GM18511 (cell line): ENCODE measurements at regions not wholly inside any gene's neighbourhood (a gene's known extent, or its start where the extent isn't known, plus 50 kb on each side); places are given as distances from the start of the nearest gene placed in this dataset.
"Not testable (repeated sequence)": the region's sequence is repeated elsewhere in the genome, so short reads cannot be mapped to it uniquely, and the experiment has no call there.

Experiments used
- ATAC-seq: cut with Tn5 transposase; IDR thresholded peaks from one replicate; pipeline ENCODE4 v1.9.1; 2021; ENCODE audit warnings: mild to moderate bottlenecking, moderate library complexity; ENCODE audit not compliant: unreplicated experiment

- no peak for ATAC-seq
Observed at GRCh38 chr13:26896986-26897668, 136.5 kb upstream of the GPR12 start.

DNA sequence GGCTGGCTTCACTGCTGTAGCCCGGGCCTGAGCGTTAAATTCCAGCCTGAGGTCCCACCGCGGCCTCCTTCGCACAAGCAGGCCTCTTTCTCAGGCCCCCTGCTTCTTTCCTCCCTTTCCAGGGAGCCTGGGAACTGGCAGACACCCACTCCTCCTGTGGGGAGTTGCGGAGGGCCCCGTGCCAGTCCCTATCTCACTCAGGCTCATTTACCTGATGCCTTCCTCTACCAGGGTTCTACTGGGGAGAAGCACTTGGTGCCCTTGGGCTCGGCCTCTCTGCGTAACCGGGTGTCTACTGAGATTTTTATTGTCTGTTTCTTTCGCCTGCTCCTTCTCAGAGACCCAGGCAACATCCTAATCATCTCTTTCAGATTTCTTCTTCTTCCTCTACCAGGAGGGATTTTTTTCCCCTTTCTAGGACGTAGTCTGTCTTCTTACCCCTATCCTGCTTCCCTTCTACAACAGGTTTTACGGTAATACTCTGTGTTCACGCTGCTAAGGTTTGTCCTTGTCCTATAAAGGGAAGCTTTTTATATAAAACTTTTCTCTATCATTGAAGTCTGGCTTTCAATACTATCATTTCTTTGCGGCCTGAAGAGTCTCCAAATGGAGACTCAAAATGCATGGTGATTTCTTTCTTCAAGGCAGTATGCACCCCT is 135.4 kb upstream of the GPR12 start:
- no peak for ATAC-seq

DNA sequence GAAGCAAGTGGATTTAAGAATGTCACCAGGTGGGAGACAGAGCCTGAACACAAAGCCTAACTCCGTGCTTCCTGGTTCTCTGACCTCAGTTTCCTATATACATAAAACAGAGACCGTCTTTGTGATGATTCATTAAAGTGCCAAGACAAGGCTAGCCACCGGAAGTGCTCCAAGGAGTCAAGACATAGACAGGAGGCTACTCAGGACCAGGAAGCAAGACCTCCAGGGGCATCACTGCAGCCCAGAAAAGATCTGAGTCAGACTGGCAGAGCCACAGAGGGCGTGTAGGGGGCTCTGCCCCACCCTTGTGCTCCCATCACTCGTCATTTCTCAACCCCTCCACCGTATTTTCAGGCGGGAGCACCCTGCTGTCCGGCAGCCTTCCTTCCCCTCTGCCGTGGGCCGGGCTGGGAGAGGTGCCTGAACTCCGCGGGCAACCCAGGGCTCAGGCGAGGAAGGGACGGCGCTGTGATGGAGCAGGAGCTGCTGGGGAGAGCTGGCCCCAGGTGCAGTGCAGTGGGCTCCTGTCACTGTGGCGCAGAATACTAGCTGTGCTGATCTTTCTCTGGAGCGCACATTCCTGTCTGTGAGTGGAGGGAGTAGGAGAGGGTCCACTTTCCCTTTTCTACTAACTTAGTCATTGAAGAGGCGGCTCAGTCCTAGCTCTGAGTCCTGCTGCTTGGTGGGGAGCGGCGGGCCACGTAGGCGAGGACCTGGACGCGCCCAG is 134.7 kb upstream of the GPR12 start:
- ATAC-seq = no peak

DNA sequence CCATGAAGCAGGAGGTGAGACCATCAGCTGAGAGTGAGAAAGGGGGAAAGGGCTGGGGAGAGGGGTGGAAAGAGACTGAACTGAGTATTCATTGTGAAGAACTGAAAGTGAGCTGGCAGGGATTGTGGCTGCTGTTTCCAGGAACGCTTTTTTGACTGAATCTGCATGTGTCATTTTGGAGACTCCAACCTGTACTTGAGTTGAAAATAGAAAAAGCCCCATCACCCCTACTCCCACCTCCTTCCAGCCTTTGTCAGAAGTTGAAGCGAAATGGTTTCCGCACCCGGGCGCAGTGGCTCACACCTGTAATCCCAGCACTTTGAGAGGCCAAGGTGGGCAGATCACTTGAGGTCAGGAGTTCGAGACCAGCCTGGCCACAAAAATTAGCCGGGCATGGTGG is 128.0 kb upstream of the GPR12 start:
- ATAC-seq = no peak

DNA sequence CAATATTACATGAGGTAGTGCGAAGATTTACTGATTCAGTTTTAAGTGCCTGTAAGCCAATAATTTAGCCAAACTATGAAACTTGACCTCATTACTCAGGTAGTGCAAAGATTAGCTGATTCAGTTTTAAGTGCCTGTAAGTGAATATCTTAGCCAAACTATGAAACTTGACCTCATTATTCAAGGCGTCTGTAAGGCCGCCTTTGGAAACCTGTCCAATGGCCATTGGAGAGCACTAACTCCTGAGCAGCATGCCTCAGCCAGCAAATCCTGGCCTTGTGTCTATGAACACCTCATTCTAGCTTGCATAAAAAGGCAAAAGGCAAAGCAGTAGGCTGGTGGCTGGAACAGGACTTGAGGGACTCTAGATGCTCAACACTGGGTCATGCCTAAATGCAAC is 127.0 kb upstream of the GPR12 start:
- no peak for ATAC-seq

DNA sequence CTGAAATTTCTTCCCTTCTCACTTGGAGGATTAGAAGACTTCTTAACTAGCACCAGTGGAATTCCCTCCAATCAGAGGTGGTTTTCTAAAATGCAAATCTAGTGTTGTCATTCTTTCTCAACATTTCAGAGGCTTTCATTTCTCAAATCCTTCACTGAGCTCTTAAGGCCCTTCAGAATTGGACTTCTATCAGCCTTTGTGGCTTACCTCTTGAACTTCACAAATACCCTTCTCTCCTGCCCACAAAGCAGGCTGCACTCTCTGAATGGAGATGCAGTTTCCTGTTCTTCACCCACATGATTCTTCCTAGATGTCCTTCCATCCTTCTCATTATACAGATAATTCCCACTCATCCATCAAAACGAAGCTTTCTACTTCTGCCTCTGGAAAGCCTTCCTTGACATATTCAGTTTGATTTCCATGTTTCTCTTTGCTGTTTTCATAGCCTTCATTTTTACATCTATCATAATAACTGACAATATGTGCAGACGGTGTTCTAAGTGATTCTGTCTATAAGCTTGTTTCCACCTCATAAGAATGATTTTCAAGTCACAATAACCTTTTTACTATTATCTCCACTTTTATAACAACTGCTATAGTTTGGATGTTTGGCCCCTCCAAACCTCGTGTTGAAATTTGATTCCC is 123.1 kb upstream of the GPR12 start:
- ATAC-seq = no peak

GRCh38 chr13:26882731-26883130 is 122.1 kb upstream of the GPR12 start:
- no peak for ATAC-seq

- ATAC-seq = no peak
Observed at GRCh38 chr13:26881154-26881553, 120.6 kb upstream of the GPR12 start.

DNA sequence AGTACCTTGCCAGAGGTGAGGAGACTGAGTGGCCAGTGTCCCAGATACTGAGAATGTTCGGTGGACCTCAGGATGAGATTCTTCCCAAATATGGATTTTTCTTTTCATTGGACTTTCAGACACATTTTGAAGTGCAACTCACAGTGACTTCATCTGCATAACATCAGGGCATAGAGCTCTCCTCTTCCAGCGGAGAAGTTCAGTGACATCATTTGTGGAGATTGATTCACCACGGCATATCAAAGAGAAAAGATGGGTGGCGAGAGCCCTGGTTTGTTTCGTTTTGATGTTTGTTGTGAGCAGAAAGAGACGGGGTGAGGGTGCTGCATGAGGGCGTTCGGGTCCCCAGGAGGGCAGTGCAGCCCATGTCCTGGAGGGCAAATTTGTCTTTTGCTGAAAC is 120.1 kb upstream of the GPR12 start:
- no peak for ATAC-seq

GRCh38 chr13:26878438-26878837 is 117.9 kb upstream of the GPR12 start:
- ATAC-seq = no peak

- ATAC-seq = no peak
Observed at GRCh38 chr13:26873386-26873698, 112.8 kb upstream of the GPR12 start.

DNA sequence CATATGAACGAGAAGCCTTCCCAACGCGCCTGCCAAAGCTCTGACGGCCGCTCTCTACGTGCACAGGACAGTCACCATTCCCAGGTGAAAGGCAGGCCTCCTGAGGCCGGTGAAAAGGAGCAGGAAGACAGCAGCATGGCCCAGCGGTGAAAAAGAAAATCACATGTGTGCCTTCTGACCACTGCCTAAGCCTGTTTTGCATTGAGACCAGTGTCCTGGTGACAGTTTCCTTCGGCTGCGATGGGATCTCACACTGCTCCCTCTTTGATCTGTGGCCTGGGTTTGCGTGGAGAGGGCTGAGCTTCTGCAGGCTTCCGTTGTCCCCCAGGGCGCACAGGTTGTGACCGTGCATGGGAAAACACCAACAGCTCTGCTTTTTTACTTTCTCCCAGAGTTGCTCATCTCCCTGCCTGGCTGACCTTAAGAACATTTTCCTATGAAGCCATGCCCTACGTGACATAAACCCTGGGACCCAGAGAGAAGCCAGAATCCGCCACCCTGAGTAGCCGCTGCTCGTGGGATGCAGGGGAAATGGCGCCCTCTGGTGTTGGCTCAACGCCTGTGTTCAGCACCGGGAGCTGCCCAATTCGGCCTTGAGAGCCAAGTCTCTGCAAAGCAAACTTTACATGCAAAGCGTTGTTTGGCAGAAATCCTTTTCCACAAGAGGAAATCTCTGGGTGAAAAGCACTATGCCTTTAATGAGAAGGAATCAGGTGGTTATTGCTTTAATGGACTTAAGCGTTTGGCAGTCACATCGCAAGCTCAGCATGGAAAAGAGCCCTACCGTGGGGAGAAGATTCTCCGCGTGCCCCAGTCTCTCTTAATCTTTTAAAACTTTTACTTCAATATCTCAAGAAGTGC is 112.2 kb upstream of the GPR12 start:
- no peak for ATAC-seq

DNA sequence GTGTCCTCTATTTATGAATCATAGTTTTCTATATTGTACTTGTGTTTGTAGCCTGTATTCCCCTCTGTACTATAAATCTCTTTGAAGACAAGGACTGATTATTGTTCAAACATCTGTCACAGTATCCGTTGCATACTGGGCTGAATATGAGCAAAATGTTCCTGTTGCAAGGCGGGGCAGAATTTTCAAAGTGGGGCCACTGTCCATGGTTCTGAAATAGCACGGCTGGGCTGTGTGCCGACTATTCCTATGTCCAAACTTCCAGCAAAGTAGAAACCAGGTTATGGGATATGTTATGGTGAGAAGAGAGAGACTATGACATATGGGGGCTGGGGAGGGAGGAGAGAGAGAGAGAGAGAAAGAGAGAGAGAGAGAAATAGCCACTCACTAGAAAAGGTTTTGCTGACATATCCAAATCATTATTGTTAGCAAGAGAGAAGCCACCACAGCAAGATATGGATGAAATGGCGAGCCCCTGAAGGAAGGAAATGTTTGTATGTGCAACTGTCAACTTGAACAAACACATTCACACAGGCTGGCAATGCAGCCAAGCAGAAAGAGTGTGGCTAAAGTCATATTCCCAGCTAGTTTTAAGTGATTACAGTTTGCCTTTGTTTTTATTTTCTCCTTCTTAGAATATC is 107.0 kb upstream of the GPR12 start:
- no peak for ATAC-seq

GRCh38 chr13:26864576-26864975 is 104.0 kb upstream of the GPR12 start:
- no peak for ATAC-seq

DNA sequence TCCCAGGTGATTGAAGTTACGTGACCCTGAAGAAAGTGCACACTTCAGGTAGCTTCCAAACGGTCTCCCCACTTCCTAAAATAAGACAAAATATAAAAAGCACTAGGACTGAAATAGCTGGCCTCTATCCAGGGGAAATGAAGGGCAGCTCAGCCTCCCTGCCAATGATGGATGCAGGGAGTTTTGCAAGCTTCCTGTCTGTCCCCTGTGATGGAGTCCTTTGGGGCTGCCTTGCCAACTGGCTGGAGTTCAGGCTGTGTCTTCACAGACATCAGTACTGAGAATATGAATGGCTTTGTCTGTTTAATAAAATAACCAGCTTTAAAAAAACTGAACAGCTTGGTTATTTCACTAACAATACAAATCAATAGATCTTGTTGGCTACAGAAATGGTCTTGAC is 101.4 kb upstream of the GPR12 start:
- ATAC-seq = no peak

DNA sequence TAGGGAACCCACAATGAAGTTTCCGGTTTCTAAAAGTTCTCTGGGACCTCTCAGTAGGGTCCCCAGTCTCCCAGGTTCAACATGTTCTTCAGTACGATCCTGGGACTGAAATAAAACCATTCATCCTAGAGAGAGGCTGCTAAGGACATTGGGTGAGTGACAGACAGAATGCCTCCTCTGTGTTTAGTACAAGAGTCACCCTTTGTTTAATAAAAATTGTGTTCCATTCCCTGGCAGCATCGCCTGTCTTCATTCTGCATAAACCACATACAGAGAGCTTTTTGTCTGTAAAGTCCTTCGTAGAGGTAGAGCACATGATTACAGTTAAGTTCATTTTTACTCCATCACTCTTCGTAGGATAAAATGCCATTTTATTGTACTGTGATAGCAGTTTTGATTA is 95.3 kb upstream of the GPR12 start:
- ATAC-seq = no peak

GRCh38 chr13:26855071-26855470 is 94.5 kb upstream of the GPR12 start:
- no peak for ATAC-seq

- ATAC-seq = no peak
Observed at GRCh38 chr13:26853323-26853722, 92.7 kb upstream of the GPR12 start.

DNA sequence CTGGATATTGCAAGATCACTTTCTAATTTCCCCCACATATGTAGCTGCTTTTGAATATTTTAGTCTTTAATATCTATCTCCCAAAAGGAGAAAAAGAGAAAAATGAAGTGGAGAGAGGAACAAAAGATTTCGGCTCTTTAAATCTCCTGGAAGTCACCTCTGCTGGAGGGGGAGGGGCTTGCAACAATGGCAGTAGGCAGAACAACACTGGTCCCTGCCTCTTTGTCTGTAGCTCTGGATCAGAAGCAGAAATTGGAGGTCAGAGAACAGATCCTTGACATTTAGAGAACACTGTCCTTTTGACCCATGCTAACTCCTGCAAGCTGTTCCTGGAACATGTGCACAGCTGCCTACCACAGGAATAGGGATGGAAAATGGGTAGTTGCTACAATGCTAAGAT is 86.7 kb upstream of the GPR12 start:
- no peak for ATAC-seq

GRCh38 chr13:26845063-26845462 is 84.5 kb upstream of the GPR12 start:
- ATAC-seq = not testable (repeated sequence)
